HG02870 (cell line): ENCODE measurements at regions not wholly inside any gene's neighbourhood (a gene's known extent, or its start where the extent isn't known, plus 50 kb on each side); places are given as distances from the start of the nearest gene placed in this dataset.

Experiments
- ATAC-seq: cut with Tn5 transposase; IDR thresholded peaks from one replicate; pipeline ENCODE4 v1.9.1; 2021; ENCODE audit warnings: mild to moderate bottlenecking, moderate library complexity; ENCODE audit not compliant: unreplicated experiment

- ATAC-seq, result no peak
Measured at GRCh38 chr6:109295774-109296156, 86.5 kb downstream of the CD164 start.

- no peak for ATAC-seq
Measured at GRCh38 chr6:109295109-109295773, 87.0 kb downstream of the CD164 start.

- ATAC-seq, result no peak
Measured at GRCh38 chr6:109292983-109293586, 89.2 kb downstream of the CD164 start.

GRCh38 chr6:109292420-109292819 is 89.8 kb downstream of the CD164 start:
- ATAC-seq, result no peak

- ATAC-seq, result no peak
Measured at GRCh38 chr6:109291902-109292301, 90.4 kb downstream of the CD164 start.

- no peak for ATAC-seq
Measured at GRCh38 chr6:109290143-109290931, 91.9 kb downstream of the CD164 start.

GRCh38 chr6:109285366-109285765 is 96.9 kb downstream of the CD164 start:
- no peak for ATAC-seq

- ATAC-seq, result no peak
Measured at GRCh38 chr6:109284675-109285074, 97.6 kb downstream of the CD164 start.

- ATAC-seq, result no peak
Measured at GRCh38 chr6:109282756-109283155, 99.5 kb downstream of the CD164 start.

GRCh38 chr6:109279628-109280027 is 102.6 kb downstream of the CD164 start:
- no peak for ATAC-seq

GRCh38 chr6:109271622-109272021 is 110.6 kb downstream of the CD164 start:
- ATAC-seq, result no peak

- ATAC-seq, result no peak
Measured at GRCh38 chr6:109269953-109270517, 112.2 kb downstream of the CD164 start.

- no peak for ATAC-seq
Measured at GRCh38 chr6:109269057-109269456, 113.2 kb downstream of the CD164 start.

- ATAC-seq, result no peak
Measured at GRCh38 chr6:109265530-109265929, 116.7 kb downstream of the CD164 start.

GRCh38 chr6:109263873-109264700 is 118.2 kb downstream of the CD164 start:
- ATAC-seq, result no peak

- no peak for ATAC-seq
Measured at GRCh38 chr6:109262261-109262660, 120.0 kb downstream of the CD164 start.

- no peak for ATAC-seq
Measured at GRCh38 chr6:109261811-109262210, 120.5 kb downstream of the CD164 start.

GRCh38 chr6:109260701-109261100 is 121.6 kb downstream of the CD164 start:
- ATAC-seq, result no peak

GRCh38 chr6:109260126-109260525 is 122.1 kb downstream of the CD164 start:
- ATAC-seq, result no peak

- ATAC-seq, result no peak
Measured at GRCh38 chr6:109258129-109258528, 124.1 kb downstream of the CD164 start.

GRCh38 chr6:109257494-109257893 is 124.8 kb downstream of the CD164 start:
- ATAC-seq, result no peak
